ENCODE measurements at regions not wholly inside any gene's neighbourhood (a gene's known extent, or its start where the extent isn't known, plus 50 kb on each side); places are given as distances from the start of the nearest gene placed in this dataset.

- no peak for DNase-seq (ENCODE audit: low read depth in 2 of 3, low spot score in 1 of 3)
Observed at GRCh38 chr19:31761281-31761913, 412.2 kb upstream of the TSHZ3 start.

- DNase-seq (ENCODE audit: low read depth in 2 of 3, low spot score in 1 of 3), result no peak
Observed at GRCh38 chr19:31770223-31770622, 421.0 kb upstream of the TSHZ3 start.

GRCh38 chr19:31772915-31773314 lies 423.7 kb upstream of the TSHZ3 start:
- DNase-seq (ENCODE audit: low read depth in 2 of 3, low spot score in 1 of 3), result no peak

DNA sequence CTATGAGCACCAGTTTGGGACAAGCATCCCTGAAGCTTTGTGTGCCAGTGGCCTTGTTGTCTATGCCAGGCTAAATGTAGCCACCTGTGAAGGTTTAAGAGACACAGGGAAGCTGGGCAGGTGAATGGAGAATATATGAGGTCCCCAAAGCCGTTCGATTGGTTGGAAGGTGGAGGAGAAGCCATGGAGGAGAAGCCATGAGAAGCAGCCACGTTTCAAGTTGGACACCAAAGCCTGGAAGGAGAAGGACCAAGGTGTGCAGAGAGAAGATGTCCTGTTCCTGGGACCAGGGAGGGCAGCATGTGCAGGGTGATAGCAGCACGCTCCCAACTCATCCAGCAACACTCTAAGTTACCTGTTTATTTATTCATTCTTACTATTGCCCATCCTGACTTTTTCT lies 432.3 kb upstream of the TSHZ3 start:
- no peak for DNase-seq (ENCODE audit: low read depth in 2 of 3, low spot score in 1 of 3)

DNA sequence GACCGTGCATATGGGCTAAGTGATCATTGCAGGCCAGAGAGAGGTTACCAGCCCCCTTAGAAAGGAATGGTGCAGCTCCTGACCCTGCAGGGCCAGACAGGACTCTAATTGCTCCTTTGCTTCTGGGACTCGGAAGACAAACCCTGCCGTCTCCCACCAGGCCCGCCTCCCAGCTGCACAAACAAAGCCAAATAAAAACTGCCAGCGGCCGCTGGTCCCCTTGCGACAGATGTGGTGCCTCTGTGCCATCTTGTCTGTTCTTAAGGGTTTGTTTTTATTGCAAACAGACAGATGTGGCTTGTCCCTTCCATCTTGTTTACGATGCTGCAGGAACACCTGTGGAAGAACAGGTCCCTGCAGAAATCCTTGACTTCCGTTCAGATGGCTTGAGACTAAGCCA lies 434.4 kb upstream of the TSHZ3 start:
- no peak for DNase-seq (ENCODE audit: low read depth in 2 of 3, low spot score in 1 of 3)

DNA sequence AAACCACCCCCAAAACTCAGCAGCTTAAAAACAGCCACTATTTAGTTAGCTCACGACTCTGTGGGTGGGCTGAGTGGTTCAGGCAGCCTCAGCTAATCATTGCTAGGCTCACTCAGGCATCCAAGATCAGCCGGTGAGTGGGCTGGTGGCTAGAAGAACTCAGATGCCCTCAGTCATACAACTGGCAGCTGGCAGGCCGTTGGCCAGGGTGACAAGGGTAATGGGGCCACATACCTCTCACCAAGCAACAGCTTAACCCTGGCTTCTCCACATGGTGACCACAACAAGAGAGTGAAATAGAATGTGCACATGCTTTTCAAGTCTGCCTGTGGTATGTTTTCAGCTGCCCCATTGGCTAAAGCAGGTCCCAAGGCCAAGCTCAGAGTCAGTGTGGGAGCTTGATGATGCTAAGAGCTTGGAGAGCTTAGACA lies 435.4 kb upstream of the TSHZ3 start:
- no peak for DNase-seq (ENCODE audit: low read depth in 2 of 3, low spot score in 1 of 3)

DNA sequence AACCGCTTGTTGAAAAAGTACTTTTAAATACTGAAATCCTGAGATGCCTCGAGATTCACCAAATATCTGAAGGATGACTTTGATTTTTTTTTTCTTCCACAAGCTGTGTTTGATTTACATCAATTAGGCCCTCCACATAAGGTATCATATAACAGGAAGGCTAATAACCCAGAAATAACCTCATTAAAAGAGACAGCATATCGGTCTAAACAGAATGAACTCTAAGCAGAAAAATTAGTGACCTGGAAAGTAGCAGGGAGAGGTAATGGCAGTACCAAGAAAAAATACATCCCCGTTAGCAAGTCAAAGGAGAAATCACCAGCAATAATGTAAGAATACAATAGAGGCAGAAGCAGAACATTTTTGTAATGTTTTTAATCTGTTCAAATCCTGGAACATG lies 452.4 kb upstream of the TSHZ3 start:
- DNase-seq (ENCODE audit: low read depth in 2 of 3, low spot score in 1 of 3), result no peak

DNA sequence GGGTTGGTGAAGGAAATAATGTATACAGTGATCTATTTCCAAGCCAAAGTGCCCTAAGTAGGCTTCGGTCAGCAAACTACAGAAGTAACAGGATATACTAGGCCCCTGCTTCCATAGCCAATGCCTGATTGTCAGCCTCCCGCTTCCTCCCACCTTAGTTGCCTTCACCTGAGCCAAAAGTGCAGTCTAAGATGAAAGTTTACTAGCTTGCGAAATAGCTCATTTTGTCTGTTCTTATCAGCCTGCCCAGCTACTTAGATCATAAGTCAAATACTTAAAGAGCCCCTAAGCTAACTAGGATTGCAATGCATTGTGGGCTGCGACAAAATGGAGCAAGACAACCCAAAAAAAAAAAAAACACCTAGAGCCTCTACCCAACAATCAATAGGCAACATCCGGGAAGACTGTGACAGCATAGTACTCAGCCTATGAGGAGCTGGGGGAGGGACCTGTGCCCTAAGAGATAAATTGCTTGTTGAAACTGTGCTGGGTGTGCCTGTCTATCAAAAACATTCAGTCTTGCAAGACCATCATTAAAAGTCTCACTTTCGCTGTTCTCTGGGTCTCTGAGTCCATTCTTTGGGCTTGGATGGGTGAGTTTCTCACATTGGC lies 454.7 kb upstream of the TSHZ3 start:
- DNase-seq (ENCODE audit: low read depth in 2 of 3, low spot score in 1 of 3), result no peak

GRCh38 chr19:31804668-31805067 lies 455.4 kb upstream of the TSHZ3 start:
- DNase-seq (ENCODE audit: low read depth in 2 of 3, low spot score in 1 of 3), result no peak

- no peak for DNase-seq (ENCODE audit: low read depth in 2 of 3, low spot score in 1 of 3)
Observed at GRCh38 chr19:31810536-31811109, 461.4 kb upstream of the TSHZ3 start.

GRCh38 chr19:31817971-31818797 lies 468.9 kb upstream of the TSHZ3 start:
- no peak for DNase-seq (ENCODE audit: low read depth in 2 of 3, low spot score in 1 of 3)

DNA sequence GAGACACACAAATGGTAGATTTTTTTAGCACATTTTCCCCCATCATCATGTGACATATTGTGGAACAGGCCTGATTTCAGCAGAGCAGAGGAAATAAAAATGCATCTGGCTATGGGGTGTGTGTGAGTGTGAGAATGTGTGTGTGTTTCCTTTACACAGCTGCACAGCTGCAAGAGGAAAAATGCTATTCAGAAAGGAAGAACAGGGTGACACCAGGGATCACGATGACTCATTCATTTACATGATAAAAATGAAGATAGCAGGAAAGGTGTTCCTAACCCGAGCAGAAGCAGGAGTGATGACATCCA lies 469.5 kb upstream of the TSHZ3 start:
- no peak for DNase-seq (ENCODE audit: low read depth in 2 of 3, low spot score in 1 of 3)

DNA sequence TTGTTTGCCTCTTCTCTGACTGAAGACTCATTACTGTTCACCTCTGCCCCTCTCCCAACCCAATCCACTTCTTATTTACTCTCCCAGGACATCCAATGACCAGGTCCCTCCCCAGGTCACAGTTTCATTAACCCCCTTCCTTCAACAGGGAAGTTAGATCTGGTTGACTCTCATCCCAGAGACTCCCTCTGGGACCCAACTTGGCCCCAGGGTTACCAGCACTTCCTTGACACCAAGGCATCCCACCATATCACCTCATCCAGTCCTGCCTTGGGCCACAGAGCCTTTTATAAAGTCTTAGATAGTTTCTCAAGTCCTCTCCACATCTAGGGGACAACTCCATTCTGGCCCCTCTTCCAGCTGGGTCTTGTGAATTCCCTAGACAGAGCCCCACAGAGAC lies 470.6 kb upstream of the TSHZ3 start:
- DNase-seq (ENCODE audit: low read depth in 2 of 3, low spot score in 1 of 3), result no peak

DNA sequence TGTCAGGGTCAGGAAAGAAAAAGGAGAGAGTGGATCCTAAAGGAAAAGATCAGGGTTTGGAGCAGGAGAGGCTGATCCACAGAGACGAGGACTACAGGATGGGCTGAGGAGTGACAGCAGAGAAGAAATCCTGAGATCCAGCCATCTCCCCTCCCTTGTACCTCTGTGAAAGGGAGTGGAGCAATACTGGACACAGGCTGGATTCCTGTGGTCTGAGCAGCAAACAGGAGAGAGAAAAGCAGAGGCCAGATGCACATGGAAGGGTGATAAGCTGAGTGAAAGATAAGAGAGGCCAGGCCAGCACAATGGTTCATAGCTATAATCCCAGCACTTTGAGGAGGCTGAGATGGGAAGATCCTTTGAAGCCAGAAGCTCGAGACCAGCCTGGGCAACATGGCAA lies 472.1 kb upstream of the TSHZ3 start:
- DNase-seq (ENCODE audit: low read depth in 2 of 3, low spot score in 1 of 3), result no peak

GRCh38 chr19:31825134-31826094 lies 476.2 kb upstream of the TSHZ3 start:
- DNase-seq (ENCODE audit: low read depth in 2 of 3, low spot score in 1 of 3), result no peak

GRCh38 chr19:31826325-31826724 lies 477.1 kb upstream of the TSHZ3 start:
- DNase-seq (ENCODE audit: low read depth in 2 of 3, low spot score in 1 of 3), result no peak

GRCh38 chr19:31831421-31832175 lies 482.4 kb upstream of the TSHZ3 start:
- no peak for DNase-seq (ENCODE audit: low read depth in 2 of 3, low spot score in 1 of 3)

GRCh38 chr19:31832176-31832548 lies 482.9 kb upstream of the TSHZ3 start:
- no peak for DNase-seq (ENCODE audit: low read depth in 2 of 3, low spot score in 1 of 3)

- no peak for DNase-seq (ENCODE audit: low read depth in 2 of 3, low spot score in 1 of 3)
Observed at GRCh38 chr19:31834070-31834469, 484.8 kb upstream of the TSHZ3 start.

- DNase-seq (ENCODE audit: low read depth in 2 of 3, low spot score in 1 of 3), result no peak
Observed at GRCh38 chr19:31838163-31838815, 489.1 kb upstream of the TSHZ3 start.

Data from stimulated activated CD4-positive, alpha-beta T cell treated with anti-CD3 and anti-CD28 coated beads, Interleukin-12 subunit alpha, Interleukin-12 subunit beta, amount 100 ng/mL, for 48 hours (primary cell).